ENCODE measurements at regions not wholly inside any gene's neighbourhood (a gene's known extent, or its start where the extent isn't known, plus 50 kb on each side); places are given as distances from the start of the nearest gene placed in this dataset.

DNA sequence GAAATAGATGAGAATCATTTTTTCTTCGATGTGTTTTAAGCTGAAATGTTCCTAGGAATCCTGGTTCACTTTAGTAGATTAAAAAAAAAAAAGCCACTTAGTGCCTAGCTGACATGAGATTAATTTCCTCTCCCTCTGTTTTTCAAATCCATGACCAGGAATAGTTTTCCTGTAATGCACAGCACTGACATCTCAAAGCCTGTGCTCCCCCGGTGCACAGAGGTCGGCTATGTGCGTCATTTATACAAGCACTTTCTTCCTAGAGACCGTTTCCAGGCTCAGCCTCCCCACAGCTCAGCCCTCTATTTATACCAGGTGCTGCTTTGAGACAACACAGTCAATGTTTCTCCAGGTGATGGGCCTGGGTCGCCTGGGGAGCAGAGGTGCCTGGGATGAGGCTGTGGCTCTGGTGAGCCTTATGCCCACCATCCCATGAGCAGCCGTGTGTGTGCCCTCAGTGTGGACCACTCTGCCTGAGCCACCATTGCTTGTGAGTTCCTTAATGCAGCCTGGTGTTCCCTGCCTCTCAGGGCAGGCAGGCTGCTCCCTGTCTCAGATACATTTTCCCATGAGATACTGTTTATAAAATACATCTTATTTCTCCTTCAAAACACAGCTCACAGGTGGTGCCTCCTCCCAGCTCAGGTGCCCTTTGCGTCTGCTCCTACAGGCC, 515.7 kb upstream of the HS6ST1 start:
- Mint-ChIP-seq H3K27ac (peak overlapping the region in 2 of 3 experiments; percentile 9 to 40), H3K4me1 (peaks cover 22% of the 10 kb centered on the region), H3K9me3 (no peaks in the 10 kb centered on the region), H3K4me3 (no peak overlapping the region), H3K36me3 (ENCODE audit: low read depth) (no peaks in the 10 kb centered on the region), H3K27me3 (ENCODE audit: low read depth) (peaks cover 13% of the 10 kb centered on the region)
- TF ChIP-seq, protein P1, sequence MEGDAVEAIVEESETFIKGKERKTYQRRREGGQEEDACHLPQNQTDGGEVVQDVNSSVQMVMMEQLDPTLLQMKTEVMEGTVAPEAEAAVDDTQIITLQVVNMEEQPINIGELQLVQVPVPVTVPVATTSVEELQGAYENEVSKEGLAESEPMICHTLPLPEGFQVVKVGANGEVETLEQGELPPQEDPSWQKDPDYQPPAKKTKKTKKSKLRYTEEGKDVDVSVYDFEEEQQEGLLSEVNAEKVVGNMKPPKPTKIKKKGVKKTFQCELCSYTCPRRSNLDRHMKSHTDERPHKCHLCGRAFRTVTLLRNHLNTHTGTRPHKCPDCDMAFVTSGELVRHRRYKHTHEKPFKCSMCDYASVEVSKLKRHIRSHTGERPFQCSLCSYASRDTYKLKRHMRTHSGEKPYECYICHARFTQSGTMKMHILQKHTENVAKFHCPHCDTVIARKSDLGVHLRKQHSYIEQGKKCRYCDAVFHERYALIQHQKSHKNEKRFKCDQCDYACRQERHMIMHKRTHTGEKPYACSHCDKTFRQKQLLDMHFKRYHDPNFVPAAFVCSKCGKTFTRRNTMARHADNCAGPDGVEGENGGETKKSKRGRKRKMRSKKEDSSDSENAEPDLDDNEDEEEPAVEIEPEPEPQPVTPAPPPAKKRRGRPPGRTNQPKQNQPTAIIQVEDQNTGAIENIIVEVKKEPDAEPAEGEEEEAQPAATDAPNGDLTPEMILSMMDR (IDR thresholded peaks at IDR 0.05; ENCODE audit: unreplicated experiment in 3 of 3) = no peak

DNA sequence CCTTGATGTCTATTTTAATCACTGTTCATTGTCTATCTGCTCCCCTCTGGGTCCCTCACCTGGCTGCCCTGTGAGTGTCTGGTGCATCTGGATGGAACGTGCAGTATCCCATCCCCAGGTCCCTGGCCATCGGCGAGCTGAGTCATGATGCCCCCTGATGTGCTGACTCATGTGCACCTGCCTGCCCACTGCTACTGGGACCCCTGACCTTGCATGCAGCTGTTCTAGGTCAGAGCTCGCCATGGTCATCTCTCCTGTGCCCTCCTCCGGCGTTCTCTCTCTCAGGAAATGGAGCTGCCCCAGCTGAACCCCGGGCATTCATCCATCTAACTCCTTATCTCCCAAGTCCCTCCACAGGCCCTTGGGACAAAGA, 516.2 kb upstream of the HS6ST1 start:
- Mint-ChIP-seq H3K27me3 (ENCODE audit: low read depth) (peaks cover 15% of the 10 kb centered on the region), H3K4me1 (peaks cover 22% of the 10 kb centered on the region), H3K4me3 (no peak overlapping the region)

DNA sequence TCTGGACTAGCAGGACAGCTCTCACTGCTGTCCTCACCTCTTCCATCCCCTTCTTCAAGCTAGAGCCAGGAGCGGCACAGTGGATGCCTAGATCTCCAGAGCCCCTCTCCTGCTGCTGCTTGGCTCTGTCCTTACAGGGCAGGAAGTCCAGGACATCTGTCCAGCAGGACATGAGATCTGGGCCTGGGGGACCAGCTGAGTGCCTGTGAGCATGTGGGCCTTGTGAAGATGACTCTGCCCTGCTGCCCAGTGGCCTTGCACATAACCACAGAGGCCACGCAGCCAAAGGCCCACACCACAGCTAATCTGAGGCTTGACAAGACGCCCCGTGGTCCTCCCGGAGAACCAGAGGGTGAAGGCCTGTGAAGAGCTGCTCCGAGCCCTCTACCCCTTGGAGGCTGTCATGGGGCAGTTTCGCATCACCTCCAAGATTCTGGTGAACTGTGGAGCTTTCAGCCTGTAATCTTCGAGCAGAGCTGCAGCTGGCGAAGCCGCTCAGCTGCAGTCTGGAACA, 516.7 kb upstream of the HS6ST1 start:
- no peaks in the 10 kb centered on the region for H3K9me3 Mint-ChIP-seq

More for the DNA sequence above, 516.2 kb upstream of the HS6ST1 start:
- no peaks in the 10 kb centered on the region for H3K36me3 Mint-ChIP-seq (ENCODE audit: low read depth)
- no peaks in the 10 kb centered on the region for H3K9me3 Mint-ChIP-seq
- TF ChIP-seq, protein P1 (IDR thresholded peaks at IDR 0.05; ENCODE audit: unreplicated experiment in 3 of 3) = no peak
- peak overlapping the region in 1 of 3 experiments; percentile 40 for H3K27ac Mint-ChIP-seq

DNA sequence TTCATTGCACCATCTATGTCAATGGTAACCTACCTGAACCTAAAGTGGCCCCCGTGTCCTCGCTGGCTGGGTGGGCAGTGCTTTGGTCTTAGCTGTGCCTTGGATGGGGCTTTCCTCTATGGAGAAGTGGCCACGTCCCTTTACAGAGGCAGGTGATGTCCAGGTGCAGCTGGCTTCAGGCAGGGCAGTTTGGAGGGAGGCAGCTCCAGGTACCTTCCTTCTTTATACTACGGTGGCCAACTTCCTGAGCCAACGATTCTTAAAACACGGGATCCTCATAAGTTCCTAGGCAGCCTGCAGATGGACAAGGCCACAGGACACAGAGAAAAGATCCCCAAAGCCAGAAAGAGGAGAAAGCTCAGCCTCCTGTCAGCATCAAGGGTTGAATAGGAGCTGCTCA, 517.3 kb upstream of the HS6ST1 start:
- TF ChIP-seq, protein P1 (IDR thresholded peaks at IDR 0.05; ENCODE audit: unreplicated experiment in 3 of 3) = no peak
- Mint-ChIP-seq H3K27me3 (ENCODE audit: low read depth) (peaks cover 15% of the 10 kb centered on the region), H3K4me1 (peaks cover 26% of the 10 kb centered on the region), H3K36me3 (ENCODE audit: low read depth) (no peaks in the 10 kb centered on the region), H3K9me3 (no peaks in the 10 kb centered on the region), H3K4me3 (no peak overlapping the region), H3K27ac (no peak overlapping the region)

More for the DNA sequence above, 516.7 kb upstream of the HS6ST1 start:
- Mint-ChIP-seq H3K4me3 (no peak overlapping the region), H3K27me3 (ENCODE audit: low read depth) (peaks cover 15% of the 10 kb centered on the region), H3K4me1 (peaks cover 22% of the 10 kb centered on the region), H3K36me3 (ENCODE audit: low read depth) (no peaks in the 10 kb centered on the region), H3K27ac (no peak overlapping the region)
- TF ChIP-seq, protein P1 (IDR thresholded peaks at IDR 0.05; ENCODE audit: unreplicated experiment in 3 of 3) = no peak

DNA sequence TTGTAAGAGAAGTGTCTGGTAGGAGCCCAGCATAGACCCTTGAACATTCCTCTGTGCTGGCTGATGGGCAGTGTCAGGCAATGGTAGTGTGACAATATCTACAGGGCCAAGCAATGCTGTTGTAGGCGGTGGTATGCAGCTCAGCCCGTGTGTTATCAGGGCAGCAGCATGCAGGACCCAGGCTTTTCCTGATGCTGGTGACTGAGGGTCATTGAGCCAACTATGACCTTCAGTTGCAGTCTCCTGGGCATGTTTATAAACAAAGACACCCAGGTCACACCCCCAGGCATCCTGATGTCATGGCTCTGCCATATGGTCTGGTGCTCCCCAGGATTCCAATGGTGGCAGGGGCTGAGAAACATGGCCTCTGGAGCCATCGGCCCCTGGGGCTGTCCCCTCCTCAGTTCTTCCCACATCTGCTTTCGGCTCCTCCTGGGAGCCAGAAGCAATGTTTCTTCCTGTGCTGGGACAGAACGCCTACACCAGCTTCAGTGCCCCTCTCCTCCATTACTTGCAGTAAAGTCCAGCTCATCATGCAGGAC, 518.0 kb upstream of the HS6ST1 start:
- H3K36me3 Mint-ChIP-seq (ENCODE audit: low read depth) = no peaks in the 10 kb centered on the region
- TF ChIP-seq, protein P1 (IDR thresholded peaks at IDR 0.05; ENCODE audit: unreplicated experiment in 3 of 3) = no peak

DNA sequence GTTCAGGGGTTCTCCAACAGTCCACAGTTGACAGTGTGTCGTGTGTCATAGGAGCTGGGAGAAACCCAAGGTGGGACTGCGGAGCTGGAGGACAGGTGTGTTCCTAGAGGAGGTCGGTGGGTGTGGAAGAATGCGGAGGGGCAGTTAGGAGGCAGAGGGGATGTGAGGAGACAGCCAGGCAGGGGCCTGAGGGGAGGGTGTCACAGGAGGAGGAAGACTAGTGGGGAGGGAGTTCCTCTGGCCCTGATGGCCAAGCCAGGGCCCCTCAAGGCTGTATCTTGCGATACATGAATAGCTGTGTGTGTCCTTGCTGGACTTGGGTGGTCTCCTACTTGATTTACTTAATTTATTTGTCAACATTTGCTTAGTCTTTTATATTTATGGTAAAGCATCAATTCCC, 519.6 kb upstream of the HS6ST1 start:
- H3K27me3 Mint-ChIP-seq (ENCODE audit: low read depth) = peaks cover 15% of the 10 kb centered on the region
- TF ChIP-seq, protein P1 (IDR thresholded peaks at IDR 0.05; ENCODE audit: unreplicated experiment in 3 of 3) = no peak
- no peaks in the 10 kb centered on the region for H3K36me3 Mint-ChIP-seq (ENCODE audit: low read depth)
- peaks cover 24% of the 10 kb centered on the region for H3K4me1 Mint-ChIP-seq
- H3K27ac Mint-ChIP-seq = no peak overlapping the region
- no peaks in the 10 kb centered on the region for H3K9me3 Mint-ChIP-seq
- H3K4me3 Mint-ChIP-seq = no peak overlapping the region

More for the DNA sequence above, 518.0 kb upstream of the HS6ST1 start:
- Mint-ChIP-seq H3K4me1 (peaks cover 30% of the 10 kb centered on the region), H3K27ac (no peak overlapping the region), H3K9me3 (no peaks in the 10 kb centered on the region), H3K27me3 (ENCODE audit: low read depth) (peaks cover 15% of the 10 kb centered on the region), H3K4me3 (no peak overlapping the region)

All from nephron (organoid).